ENCODE measurements at regions not wholly inside any gene's neighbourhood (a gene's known extent, or its start where the extent isn't known, plus 50 kb on each side); places are given as distances from the start of the nearest gene placed in this dataset.
"Not testable (repeated sequence)": the region's sequence is repeated elsewhere in the genome, so short reads cannot be mapped to it uniquely, and the experiment has no call there.

GRCh38 chr14:83529531-83529930 lies 1995.9 kb upstream of the SEL1L start:
- no peak for DNase-seq

- no peak for DNase-seq
Measured at GRCh38 chr14:83533734-83534133, 1996.2 kb upstream of the FLRT2 start.

- DNase-seq = no peak
Measured at GRCh38 chr14:83534995-83535394, 1994.9 kb upstream of the FLRT2 start.

- no peak for DNase-seq
Measured at GRCh38 chr14:83535444-83535843, 1994.5 kb upstream of the FLRT2 start.

GRCh38 chr14:83541147-83541546 lies 1988.8 kb upstream of the FLRT2 start:
- no peak for DNase-seq

GRCh38 chr14:83548061-83548839 lies 1981.7 kb upstream of the FLRT2 start:
- DNase-seq = no peak

GRCh38 chr14:83556065-83556464 lies 1973.9 kb upstream of the FLRT2 start:
- no peak for DNase-seq

- no peak for DNase-seq
Measured at GRCh38 chr14:83556746-83557453, 1973.0 kb upstream of the FLRT2 start.

- no peak for DNase-seq
Measured at GRCh38 chr14:83558946-83559345, 1971.0 kb upstream of the FLRT2 start.

- DNase-seq = no peak
Measured at GRCh38 chr14:83559721-83560120, 1970.2 kb upstream of the FLRT2 start.

- DNase-seq = no peak
Measured at GRCh38 chr14:83561261-83561660, 1968.7 kb upstream of the FLRT2 start.

GRCh38 chr14:83566567-83566966 lies 1963.4 kb upstream of the FLRT2 start:
- no peak for DNase-seq

- no peak for DNase-seq
Measured at GRCh38 chr14:83568141-83568540, 1961.8 kb upstream of the FLRT2 start.

GRCh38 chr14:83575301-83575700 lies 1954.6 kb upstream of the FLRT2 start:
- no peak for DNase-seq

- no peak for DNase-seq
Measured at GRCh38 chr14:83583201-83583600, 1946.7 kb upstream of the FLRT2 start.

GRCh38 chr14:83594874-83595273 lies 1935.1 kb upstream of the FLRT2 start:
- no peak for DNase-seq

- no peak for DNase-seq
Measured at GRCh38 chr14:83607682-83608081, 1922.3 kb upstream of the FLRT2 start.

- DNase-seq = no peak
Measured at GRCh38 chr14:83611491-83611890, 1918.5 kb upstream of the FLRT2 start.

GRCh38 chr14:83611906-83612390 lies 1918.0 kb upstream of the FLRT2 start:
- no peak for DNase-seq

GRCh38 chr14:83614956-83615355 lies 1915.0 kb upstream of the FLRT2 start:
- DNase-seq = no peak

GRCh38 chr14:83624541-83624940 lies 1905.4 kb upstream of the FLRT2 start:
- DNase-seq = no peak

GRCh38 chr14:83632375-83632774 lies 1897.6 kb upstream of the FLRT2 start:
- no peak for DNase-seq

GRCh38 chr14:83638748-83639504 lies 1891.0 kb upstream of the FLRT2 start:
- no peak for DNase-seq

- not testable (repeated sequence) for DNase-seq
Measured at GRCh38 chr14:83639505-83639875, 1890.5 kb upstream of the FLRT2 start.
